ENCODE measurements at regions not wholly inside any gene's neighbourhood (a gene's known extent, or its start where the extent isn't known, plus 50 kb on each side); places are given as distances from the start of the nearest gene placed in this dataset.

DNA sequence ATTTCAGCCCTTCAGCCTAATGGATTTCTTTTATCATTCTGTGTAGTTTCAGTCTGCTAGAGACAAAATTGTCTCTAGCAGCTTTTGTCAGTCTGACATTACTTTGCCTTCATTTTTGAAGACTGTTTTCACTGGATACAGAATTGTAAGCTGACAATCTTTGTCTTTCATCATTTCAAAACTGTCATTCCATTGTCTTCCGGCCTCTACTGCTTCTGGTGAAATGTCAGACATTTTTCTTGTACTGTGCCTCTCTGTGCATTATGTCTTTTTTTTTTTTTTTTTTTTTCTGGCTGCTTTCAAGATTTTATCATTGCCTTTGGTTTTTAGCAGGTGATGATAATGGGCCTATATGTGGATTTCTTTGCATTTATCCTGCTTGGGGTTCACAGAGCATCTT is 51.3 kb upstream of the ZNF169 start:
- TF ChIP-seq, protein P1, sequence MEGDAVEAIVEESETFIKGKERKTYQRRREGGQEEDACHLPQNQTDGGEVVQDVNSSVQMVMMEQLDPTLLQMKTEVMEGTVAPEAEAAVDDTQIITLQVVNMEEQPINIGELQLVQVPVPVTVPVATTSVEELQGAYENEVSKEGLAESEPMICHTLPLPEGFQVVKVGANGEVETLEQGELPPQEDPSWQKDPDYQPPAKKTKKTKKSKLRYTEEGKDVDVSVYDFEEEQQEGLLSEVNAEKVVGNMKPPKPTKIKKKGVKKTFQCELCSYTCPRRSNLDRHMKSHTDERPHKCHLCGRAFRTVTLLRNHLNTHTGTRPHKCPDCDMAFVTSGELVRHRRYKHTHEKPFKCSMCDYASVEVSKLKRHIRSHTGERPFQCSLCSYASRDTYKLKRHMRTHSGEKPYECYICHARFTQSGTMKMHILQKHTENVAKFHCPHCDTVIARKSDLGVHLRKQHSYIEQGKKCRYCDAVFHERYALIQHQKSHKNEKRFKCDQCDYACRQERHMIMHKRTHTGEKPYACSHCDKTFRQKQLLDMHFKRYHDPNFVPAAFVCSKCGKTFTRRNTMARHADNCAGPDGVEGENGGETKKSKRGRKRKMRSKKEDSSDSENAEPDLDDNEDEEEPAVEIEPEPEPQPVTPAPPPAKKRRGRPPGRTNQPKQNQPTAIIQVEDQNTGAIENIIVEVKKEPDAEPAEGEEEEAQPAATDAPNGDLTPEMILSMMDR (IDR thresholded peaks at IDR 0.05; ENCODE audit: low read depth, low read length, poor library complexity, severe bottlenecking) = no peak
- TF ChIP-seq EZH2phosphoT487 (IDR thresholded peaks at IDR 0.05; ENCODE audit: borderline replicate concordance, low read length) = no peak

All from DOHH2 (cell line).